Esophagus muscularis mucosa (tissue), 4 donors: ENCODE measurements at regions not wholly inside any gene's neighbourhood (a gene's known extent, or its start where the extent isn't known, plus 50 kb on each side); places are given as distances from the start of the nearest gene placed in this dataset.

ENCODE experiments used
- DNase-seq: peaks from one replicate; pipeline ENCODE4 v3.0.0-alpha.2; 2017; ENCODE audit errors: extremely low spot score
- H3K27ac ChIP-seq, 4 donors: fragments of 200-600 bp; sonication (generic); replicated peaks in 1 of 4; 1 replicate in 3 of 4; 2 replicates in 1 of 4; pipeline ENCODE4 v1.5.1; 2016 to 2019; ENCODE audit warnings: mild to moderate bottlenecking in 1 of 4
- H3K27me3 ChIP-seq, 4 donors: fragments of 200-600 bp; sonication (generic); one replicate each; pipeline versions ENCODE4 v1.5.1 to v1.6.0; 2016 to 2019
- H3K36me3 ChIP-seq, 4 donors: fragments of 200-600 bp; sonication (generic); one replicate each; pipeline ENCODE4 v1.5.1; 2016 to 2019
- H3K4me1 ChIP-seq, 4 donors: fragments of 200-600 bp; sonication (generic); one replicate each; pipeline ENCODE4 v1.5.1; 2016 to 2019
- H3K4me3 ChIP-seq, 4 donors: fragments of 200-600 bp; sonication (generic); 1 replicate in 2 of 4; 2 replicates in 2 of 4; pipeline ENCODE4 v1.5.1; 2016 to 2019; ENCODE audit warnings: mild to moderate bottlenecking in 4 of 4, moderate library complexity in 1 of 4
- H3K9me3 ChIP-seq, 4 donors: fragments of 200-600 bp; sonication (generic); 1 replicate in 3 of 4; 2 replicates in 1 of 4; pipeline ENCODE4 v1.5.1; 2016 to 2019
- CTCF ChIP-seq, 3 experiments: fragments of 200-600 bp in 2 of 3; fragments of 450-650 bp in 1 of 3; sonication (generic) in 2 of 3; IDR thresholded peaks; one replicate each; pipeline ENCODE4 v1.5.1; 2017 to 2019; ENCODE audit warnings: antibody characterized with exemption in 3 of 3, mild to moderate bottlenecking in 2 of 3, moderate library complexity in 1 of 3
- EP300 ChIP-seq: sonication (generic); formaldehyde crosslinking; IDR thresholded peaks from one replicate; pipeline ENCODE4 v1.6.1; 2017; ENCODE audit warnings: antibody characterized with exemption
- POLR2A ChIP-seq: fragments of 450-650 bp; IDR thresholded peaks from one replicate; pipeline ENCODE4 v1.6.1; 2017; ENCODE audit warnings: antibody characterized with exemption, moderate library complexity, mild to moderate bottlenecking, low read depth
- POLR2AphosphoS5 ChIP-seq, 2 donors: sonication (generic); formaldehyde crosslinking; IDR thresholded peaks; one replicate each; pipeline ENCODE4 v1.6.1; 2017; ENCODE audit warnings: antibody characterized with exemption in 2 of 2
- WGBS: methylation state at CpG from one replicate; pipeline ENCODE4 v1.1.5; 2018; 5-methylcytosine and 5-hydroxymethylcytosine counted together
- intact Hi-C: fragments of 100-400 bp; cut with DNase I; formaldehyde crosslinking; loops from one replicate; pipeline ENCODE4 v1.15.1; 2023

GRCh38 chr11:115613986-115614632 lies 109.9 kb upstream of the CADM1 start:
- Histone ChIP-seq H3K36me3 (no peaks in the 10 kb centered on the region), H3K27ac (no peak overlapping the region), H3K4me3 (no peak overlapping the region), H3K27me3 (no peaks in the 10 kb centered on the region), H3K9me3 (no peaks in the 10 kb centered on the region), H3K4me1 (peaks cover 0 to 24% (median 10%) of the 10 kb centered on the region in 4 donors)
- no peak for DNase-seq
- TF ChIP-seq CTCF (IDR thresholded peaks at IDR 0.05) (no peak), POLR2AphosphoS5 (IDR thresholded peaks at IDR 0.05) (no peak), POLR2A (no peak), EP300 (no peak)
- intact Hi-C loops, result no loop called here
- WGBS, result 71% methylated on average over 9 of the region's 9 CpGs

GRCh38 chr11:115613004-115613403 lies 108.8 kb upstream of the CADM1 start:
- no peak for DNase-seq
- no peak for TF ChIP-seq POLR2A
- no peak for TF ChIP-seq EP300
- TF ChIP-seq POLR2AphosphoS5 (IDR thresholded peaks at IDR 0.05), result no peak
- no peak for TF ChIP-seq CTCF (IDR thresholded peaks at IDR 0.05)
- intact Hi-C loops, result no loop called here
- Histone ChIP-seq H3K4me1 (peaks cover 0 to 25% (median 12%) of the 10 kb centered on the region in 4 donors), H3K4me3 (no peak overlapping the region), H3K9me3 (no peaks in the 10 kb centered on the region), H3K27ac (no peak overlapping the region), H3K36me3 (no peaks in the 10 kb centered on the region), H3K27me3 (no peaks in the 10 kb centered on the region)
- 78% methylated on average over 3 of the region's 3 CpGs for WGBS

- Histone ChIP-seq H3K4me3 (no peak overlapping the region), H3K9me3 (no peaks in the 10 kb centered on the region), H3K27ac (no peak overlapping the region), H3K27me3 (no peaks in the 10 kb centered on the region), H3K36me3 (no peaks in the 10 kb centered on the region), H3K4me1 (peaks cover 6 to 27% (median 16%) of the 10 kb centered on the region in 4 donors)
- no peak for DNase-seq
- TF ChIP-seq POLR2A, result no peak
- TF ChIP-seq EP300, result no peak
- TF ChIP-seq CTCF (IDR thresholded peaks at IDR 0.05), result no peak
- TF ChIP-seq POLR2AphosphoS5 (IDR thresholded peaks at IDR 0.05), result peak in 1 of 2 donors; percentile 61
- 86% methylated on average over 9 of the region's 9 CpGs for WGBS
- intact Hi-C loops, result no loop called here
These were observed 108.0 kb upstream of the CADM1 start for GRCh38 chr11:115612046-115612730.

- no peaks in the 10 kb centered on the region for H3K36me3 ChIP-seq
- peaks cover 14 to 30% (median 24%) of the 10 kb centered on the region in 4 donors for H3K4me1 ChIP-seq
- no peak for TF ChIP-seq CTCF (IDR thresholded peaks at IDR 0.05)
- no peak for TF ChIP-seq EP300
- no peak for TF ChIP-seq POLR2A
- no peak for TF ChIP-seq POLR2AphosphoS5 (IDR thresholded peaks at IDR 0.05)
- H3K9me3 ChIP-seq, result no peaks in the 10 kb centered on the region
- no peak overlapping the region for H3K27ac ChIP-seq
- 84% methylated on average over 6 of the region's 6 CpGs for WGBS
- intact Hi-C loops, result no loop called here
- no peak overlapping the region for H3K4me3 ChIP-seq
- no peaks in the 10 kb centered on the region for H3K27me3 ChIP-seq
- DNase-seq, result no peak
These were observed 107.1 kb upstream of the CADM1 start for GRCh38 chr11:115611343-115611742.
